ENCODE measurements at regions not wholly inside any gene's neighbourhood (a gene's known extent, or its start where the extent isn't known, plus 50 kb on each side); places are given as distances from the start of the nearest gene placed in this dataset.

DNA sequence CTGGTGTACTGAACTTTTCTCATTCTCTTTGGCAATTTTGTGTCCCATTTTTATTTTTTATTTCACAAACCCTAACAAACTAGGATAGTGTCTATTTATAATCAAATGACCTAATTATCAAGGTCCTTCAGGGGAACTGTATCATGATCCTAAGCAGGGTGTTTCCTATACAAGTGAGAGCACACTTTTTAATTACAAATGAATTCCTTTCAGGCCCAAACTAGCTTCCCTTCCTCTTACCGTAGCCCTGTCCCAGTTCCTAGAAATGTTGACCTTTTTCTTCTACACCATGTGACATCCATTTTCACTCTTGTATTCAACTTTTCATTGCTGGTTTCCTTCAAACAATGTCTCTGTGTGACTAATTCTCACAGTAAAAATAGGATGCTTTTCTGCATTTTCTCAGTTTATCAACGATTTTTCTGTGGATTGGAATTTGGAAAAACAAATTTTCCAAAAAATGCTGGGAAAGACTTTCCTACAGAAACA, 411.4 kb downstream of the CCDC91 start:
- Histone ChIP-seq H3K4me1 (ENCODE audit: control insufficient read depth, extremely low read depth, insufficient read depth, low read length) (no peaks in the 10 kb centered on the region), H3K4me2 (ENCODE audit: control insufficient read depth, extremely low read depth, insufficient read depth, low read depth, low read length) (no peak overlapping the region), H2AFZ (ENCODE audit: control insufficient read depth, low read length) (no peak overlapping the region), H3K27me3 (ENCODE audit: control insufficient read depth, extremely low read depth, insufficient read depth, low read length) (no peaks in the 10 kb centered on the region), H3K4me3 (ENCODE audit: control insufficient read depth in 2 of 3, extremely low read depth in 1 of 3, insufficient read depth in 2 of 3, low read depth in 1 of 3, low read length in 3 of 3) (no peak overlapping the region), H3K36me3 (ENCODE audit: control insufficient read depth in 2 of 2, extremely low read depth in 1 of 2, insufficient read depth in 2 of 2, low read length in 2 of 2) (no peaks in the 10 kb centered on the region), H3K79me2 (ENCODE audit: control insufficient read depth, insufficient read depth, low read length) (no peaks in the 10 kb centered on the region), H3K9ac (ENCODE audit: control insufficient read depth, extremely low read depth, insufficient read depth, low read length) (no peak overlapping the region), H3K9me3 (ENCODE audit: control insufficient read depth, low read depth, low read length) (no peaks in the 10 kb centered on the region), H3K9me1 (ENCODE audit: control insufficient read depth, extremely low read depth, insufficient read depth, low read length) (no peaks in the 10 kb centered on the region), H4K20me1 (ENCODE audit: control insufficient read depth, extremely low read depth, insufficient read depth, low read length) (no peaks in the 10 kb centered on the region), H3K27ac (ENCODE audit: control insufficient read depth, insufficient read depth, low read length) (no peak overlapping the region)
- dilution Hi-C loops (cut with MboI; ENCODE audit: extremely low pct_ligation_motif_present, low sequenced_read_pairs): no loop called here
- TF ChIP-seq, protein P1, sequence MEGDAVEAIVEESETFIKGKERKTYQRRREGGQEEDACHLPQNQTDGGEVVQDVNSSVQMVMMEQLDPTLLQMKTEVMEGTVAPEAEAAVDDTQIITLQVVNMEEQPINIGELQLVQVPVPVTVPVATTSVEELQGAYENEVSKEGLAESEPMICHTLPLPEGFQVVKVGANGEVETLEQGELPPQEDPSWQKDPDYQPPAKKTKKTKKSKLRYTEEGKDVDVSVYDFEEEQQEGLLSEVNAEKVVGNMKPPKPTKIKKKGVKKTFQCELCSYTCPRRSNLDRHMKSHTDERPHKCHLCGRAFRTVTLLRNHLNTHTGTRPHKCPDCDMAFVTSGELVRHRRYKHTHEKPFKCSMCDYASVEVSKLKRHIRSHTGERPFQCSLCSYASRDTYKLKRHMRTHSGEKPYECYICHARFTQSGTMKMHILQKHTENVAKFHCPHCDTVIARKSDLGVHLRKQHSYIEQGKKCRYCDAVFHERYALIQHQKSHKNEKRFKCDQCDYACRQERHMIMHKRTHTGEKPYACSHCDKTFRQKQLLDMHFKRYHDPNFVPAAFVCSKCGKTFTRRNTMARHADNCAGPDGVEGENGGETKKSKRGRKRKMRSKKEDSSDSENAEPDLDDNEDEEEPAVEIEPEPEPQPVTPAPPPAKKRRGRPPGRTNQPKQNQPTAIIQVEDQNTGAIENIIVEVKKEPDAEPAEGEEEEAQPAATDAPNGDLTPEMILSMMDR (optimal IDR thresholded peaks at IDR 0.05 in 1 of 3, IDR thresholded peaks at IDR 0.05 in 1 of 3, conservative IDR thresholded peaks at IDR 0.05 in 1 of 3; ENCODE audit: extremely low read depth in 1 of 3, insufficient read depth in 2 of 3, low read length in 3 of 3): no peak
- TF ChIP-seq EZH2 (IDR thresholded peaks at IDR 0.05; ENCODE audit: low read length): no peak
- FAIRE-seq (no peak), DNase-seq (ENCODE audit: low read depth, low spot score) (no peak)

DNA sequence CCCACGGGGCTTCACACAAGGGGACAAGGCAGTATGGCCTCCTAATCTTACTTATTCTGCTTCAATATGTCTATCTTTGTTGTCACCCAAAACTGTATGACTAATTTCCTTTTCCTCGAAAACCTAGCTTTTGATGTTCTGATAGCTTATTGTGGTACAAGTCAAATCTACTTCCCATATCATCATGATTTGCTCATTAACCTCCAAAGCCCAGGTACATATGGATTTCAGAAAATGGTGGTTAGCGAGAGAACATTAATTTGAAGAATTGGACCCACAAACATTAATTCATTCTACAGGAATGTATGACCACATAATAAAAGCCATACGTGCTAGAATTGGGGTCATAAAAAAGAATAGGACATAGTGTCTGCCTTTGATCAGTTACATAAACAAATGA, 412.5 kb downstream of the CCDC91 start:
- Histone ChIP-seq H3K27me3 (ENCODE audit: control insufficient read depth, extremely low read depth, insufficient read depth, low read length) (no peaks in the 10 kb centered on the region), H3K4me3 (ENCODE audit: control insufficient read depth in 2 of 3, extremely low read depth in 1 of 3, insufficient read depth in 2 of 3, low read depth in 1 of 3, low read length in 3 of 3) (no peak overlapping the region), H3K27ac (ENCODE audit: control insufficient read depth, insufficient read depth, low read length) (no peak overlapping the region), H3K79me2 (ENCODE audit: control insufficient read depth, insufficient read depth, low read length) (no peaks in the 10 kb centered on the region), H3K9me3 (ENCODE audit: control insufficient read depth, low read depth, low read length) (no peaks in the 10 kb centered on the region), H3K9me1 (ENCODE audit: control insufficient read depth, extremely low read depth, insufficient read depth, low read length) (no peaks in the 10 kb centered on the region), H3K36me3 (ENCODE audit: control insufficient read depth in 2 of 2, extremely low read depth in 1 of 2, insufficient read depth in 2 of 2, low read length in 2 of 2) (no peaks in the 10 kb centered on the region), H3K9ac (ENCODE audit: control insufficient read depth, extremely low read depth, insufficient read depth, low read length) (no peak overlapping the region), H4K20me1 (ENCODE audit: control insufficient read depth, extremely low read depth, insufficient read depth, low read length) (no peaks in the 10 kb centered on the region), H3K4me2 (ENCODE audit: control insufficient read depth, extremely low read depth, insufficient read depth, low read depth, low read length) (no peak overlapping the region), H2AFZ (ENCODE audit: control insufficient read depth, low read length) (no peak overlapping the region), H3K4me1 (ENCODE audit: control insufficient read depth, extremely low read depth, insufficient read depth, low read length) (no peaks in the 10 kb centered on the region)
- dilution Hi-C loops (cut with MboI; ENCODE audit: extremely low pct_ligation_motif_present, low sequenced_read_pairs): no loop called here
- TF ChIP-seq, protein P1 (optimal IDR thresholded peaks at IDR 0.05 in 1 of 3, IDR thresholded peaks at IDR 0.05 in 1 of 3, conservative IDR thresholded peaks at IDR 0.05 in 1 of 3; ENCODE audit: extremely low read depth in 1 of 3, insufficient read depth in 2 of 3, low read length in 3 of 3): no peak
- TF ChIP-seq EZH2 (IDR thresholded peaks at IDR 0.05; ENCODE audit: low read length): no peak
- FAIRE-seq: no peak
- DNase-seq (ENCODE audit: low read depth, low spot score): no peak

Measured in keratinocyte (primary cell).